ENCODE measurements at regions not wholly inside any gene's neighbourhood (a gene's known extent, or its start where the extent isn't known, plus 50 kb on each side); places are given as distances from the start of the nearest gene placed in this dataset.
"Not testable (repeated sequence)": the region's sequence is repeated elsewhere in the genome, so short reads cannot be mapped to it uniquely, and the experiment has no call there.

GRCh38 chr9:34863426-34863825 is 94.7 kb upstream of the PHF24 start:
- no peak for DNase-seq (ENCODE audit: low spot score in 2 of 2)
- TF ChIP-seq EP300 (IDR thresholded peaks at IDR 0.05), result no peak
- no peak for TF ChIP-seq CTCF (IDR thresholded peaks at IDR 0.05)
- TF ChIP-seq POLR2A (IDR thresholded peaks at IDR 0.05), result no peak
- WGBS, 2 donors, result 41 to 88% methylated on average over 1 of the region's 1 CpG
- Histone ChIP-seq H3K9me3 (peaks cover 0 to 40% (median 0%) of the 10 kb centered on the region in 4 donors), H3K27ac (no peak overlapping the region), H3K4me3 (no peak overlapping the region), H3K4me1 (no peaks in the 10 kb centered on the region), H3K36me3 (no peaks in the 10 kb centered on the region), H3K27me3 (no peaks in the 10 kb centered on the region)

- Histone ChIP-seq H3K27me3 (no peaks in the 10 kb centered on the region), H3K9me3 (peaks cover 0 to 46% (median 0%) of the 10 kb centered on the region in 4 donors), H3K4me1 (no peaks in the 10 kb centered on the region), H3K36me3 (no peaks in the 10 kb centered on the region), H3K27ac (no peak overlapping the region), H3K4me3 (no peak overlapping the region)
- no peak for DNase-seq (ENCODE audit: low spot score in 2 of 2)
- no peak for TF ChIP-seq CTCF (IDR thresholded peaks at IDR 0.05)
- TF ChIP-seq EP300 (IDR thresholded peaks at IDR 0.05), result no peak
- TF ChIP-seq POLR2A (IDR thresholded peaks at IDR 0.05), result no peak
These were observed 95.2 kb upstream of the PHF24 start for GRCh38 chr9:34862836-34863235.

GRCh38 chr9:34862043-34862442 is 96.0 kb upstream of the PHF24 start:
- H3K36me3 ChIP-seq, result no peaks in the 10 kb centered on the region
- 32 to 33% methylated on average over 4 of the region's 4 CpGs for WGBS, 2 donors
- no peak for DNase-seq (ENCODE audit: low spot score in 2 of 2)
- no peak overlapping the region for H3K4me3 ChIP-seq
- TF ChIP-seq CTCF (IDR thresholded peaks at IDR 0.05) (no peak), EP300 (IDR thresholded peaks at IDR 0.05) (no peak), POLR2A (IDR thresholded peaks at IDR 0.05) (no peak)
- no peak overlapping the region for H3K27ac ChIP-seq
- peaks cover 0 to 52% (median 0%) of the 10 kb centered on the region in 4 donors for H3K9me3 ChIP-seq
- no peaks in the 10 kb centered on the region for H3K27me3 ChIP-seq
- no peaks in the 10 kb centered on the region for H3K4me1 ChIP-seq

- not testable (repeated sequence) for H3K36me3 ChIP-seq, H3K4me1 ChIP-seq
- peaks cover 0 to 60% (median 0%) of the 10 kb centered on the region in 4 donors for H3K9me3 ChIP-seq
These were observed 103.1 kb upstream of the PHF24 start for GRCh38 chr9:34855016-34855415.

GRCh38 chr9:34830068-34830467 is 120.1 kb upstream of the CCL21 start:
- TF ChIP-seq EP300 (IDR thresholded peaks at IDR 0.05) (no peak), POLR2A (IDR thresholded peaks at IDR 0.05) (no peak), CTCF (IDR thresholded peaks at IDR 0.05) (no peak)
- no peaks in the 10 kb centered on the region for H3K27me3 ChIP-seq
- H3K27ac ChIP-seq, result no peak overlapping the region
- no peaks in the 10 kb centered on the region for H3K9me3 ChIP-seq
- 65 to 87% methylated on average over 1 of the region's 1 CpG for WGBS, 2 donors
- no peak overlapping the region for H3K4me3 ChIP-seq
- no peaks in the 10 kb centered on the region for H3K36me3 ChIP-seq
- DNase-seq (ENCODE audit: low spot score in 2 of 2), result no peak
- H3K4me1 ChIP-seq, result peaks cover 0 to 3% (median 0%) of the 10 kb centered on the region in 4 donors

More at GRCh38 chr9:34855016-34855415, 103.1 kb upstream of the PHF24 start:
- not testable (repeated sequence) for H3K4me3 ChIP-seq; H3K27me3 ChIP-seq; H3K27ac ChIP-seq; DNase-seq (ENCODE audit: low spot score in 2 of 2)

- H3K36me3 ChIP-seq, result no peaks in the 10 kb centered on the region
- no peaks in the 10 kb centered on the region for H3K27me3 ChIP-seq
- no peak for DNase-seq (ENCODE audit: low spot score in 2 of 2)
- no peaks in the 10 kb centered on the region for H3K9me3 ChIP-seq
- no peak overlapping the region for H3K27ac ChIP-seq
- TF ChIP-seq POLR2A (IDR thresholded peaks at IDR 0.05) (no peak), CTCF (IDR thresholded peaks at IDR 0.05) (no peak), EP300 (IDR thresholded peaks at IDR 0.05) (no peak)
- H3K4me1 ChIP-seq, result peaks cover 0 to 3% (median 0%) of the 10 kb centered on the region in 4 donors
- no peak overlapping the region for H3K4me3 ChIP-seq
These were observed 117.1 kb upstream of the CCL21 start for GRCh38 chr9:34826999-34827538.
